ENCODE measurements at regions not wholly inside any gene's neighbourhood (a gene's known extent, or its start where the extent isn't known, plus 50 kb on each side); places are given as distances from the start of the nearest gene placed in this dataset.
"Not testable (repeated sequence)": the region's sequence is repeated elsewhere in the genome, so short reads cannot be mapped to it uniquely, and the experiment has no call there.

DNA sequence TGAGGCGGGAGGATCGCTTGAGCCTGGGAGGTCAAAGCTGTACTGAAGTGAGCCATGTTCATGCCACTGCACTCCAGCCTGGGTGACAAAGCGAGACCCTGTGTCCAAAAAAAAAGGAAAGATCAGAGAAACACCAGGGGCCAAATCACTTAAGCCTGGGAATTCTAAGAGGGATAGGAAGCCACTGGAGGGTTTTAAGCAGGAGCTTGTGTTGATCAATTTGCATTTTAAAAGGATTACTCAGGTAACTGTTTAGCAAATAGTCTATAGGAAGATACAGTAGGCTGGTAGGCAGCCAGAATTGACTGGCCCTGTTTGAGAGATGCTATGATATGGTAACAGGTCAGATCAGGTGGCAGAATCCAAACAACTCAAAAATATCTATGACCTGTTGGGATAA, 162.7 kb downstream of the SPTSSA start:
- no peak for DNase-seq

DNA sequence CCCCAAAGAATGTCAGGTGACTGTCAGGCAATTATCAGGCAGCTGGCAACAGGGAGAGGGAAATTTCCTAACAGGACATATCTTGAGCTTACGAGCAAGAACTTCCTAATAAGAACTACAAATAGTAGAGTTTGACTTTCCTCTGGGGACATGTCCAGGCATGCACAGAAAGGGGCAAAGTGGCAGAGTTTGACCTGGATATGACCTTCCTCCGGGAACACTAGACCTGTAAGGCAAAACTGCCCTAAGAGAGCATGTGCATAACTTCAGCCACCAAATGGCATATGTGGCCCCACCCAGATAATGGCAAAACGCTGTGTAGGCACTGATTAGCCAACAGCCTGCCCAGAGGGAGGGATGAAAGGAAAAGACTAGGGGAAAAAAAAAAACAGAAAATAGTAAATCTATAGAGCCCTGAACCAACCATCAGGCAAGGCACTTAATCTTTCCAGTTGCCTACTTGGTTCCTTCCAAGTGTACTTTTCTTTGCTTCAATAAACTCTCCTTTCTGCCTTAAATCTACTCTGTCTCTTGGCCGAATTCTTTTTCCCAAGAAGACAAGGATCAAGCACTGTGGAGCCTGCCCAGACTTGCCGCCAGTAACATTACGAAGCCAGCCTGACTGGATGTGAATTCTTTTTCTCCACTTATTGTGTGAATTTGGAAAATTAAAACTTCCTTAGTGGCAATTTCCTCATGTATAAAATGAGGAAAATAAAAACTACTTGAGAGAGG, 164.1 kb downstream of the SPTSSA start:
- DNase-seq, result no peak

DNA sequence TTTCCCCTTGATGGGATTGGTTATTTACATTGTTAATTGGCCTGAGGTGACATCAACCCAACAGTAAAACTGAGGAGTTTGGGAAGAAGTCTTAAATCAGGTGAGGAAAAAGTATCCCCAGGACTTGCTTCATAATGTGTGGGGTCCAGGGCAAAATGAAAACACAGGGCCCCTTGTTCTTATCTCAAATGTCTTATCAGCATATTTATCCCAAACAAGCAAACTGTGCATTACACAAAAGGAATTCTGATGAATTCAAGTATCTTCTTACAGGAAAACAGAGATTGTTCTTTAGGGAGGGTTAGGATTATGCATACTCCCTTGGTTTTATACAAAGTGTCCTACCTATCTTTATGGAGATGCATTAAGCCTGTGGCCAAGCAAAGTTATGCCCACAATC, 178.4 kb downstream of the SPTSSA start:
- no peak for DNase-seq

DNA sequence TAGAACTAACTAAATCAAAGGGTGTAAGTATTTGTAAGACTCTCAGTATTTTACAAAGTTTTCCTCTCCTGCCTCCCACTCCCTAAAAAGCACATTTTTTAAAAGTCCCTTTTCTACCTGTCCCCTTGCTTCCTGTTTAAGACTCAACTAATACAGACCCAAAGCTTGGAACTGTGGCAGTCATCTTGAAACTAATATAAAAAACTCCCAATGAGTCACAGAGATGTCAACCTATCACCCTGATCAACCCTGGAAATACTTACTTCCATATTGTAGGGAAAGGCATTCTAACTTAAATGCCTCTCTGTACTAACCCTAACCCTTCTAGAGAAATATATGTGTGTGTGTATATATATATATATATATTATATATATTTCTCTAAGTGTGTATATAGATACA, 184.8 kb downstream of the SPTSSA start:
- DNase-seq, result no peak

DNA sequence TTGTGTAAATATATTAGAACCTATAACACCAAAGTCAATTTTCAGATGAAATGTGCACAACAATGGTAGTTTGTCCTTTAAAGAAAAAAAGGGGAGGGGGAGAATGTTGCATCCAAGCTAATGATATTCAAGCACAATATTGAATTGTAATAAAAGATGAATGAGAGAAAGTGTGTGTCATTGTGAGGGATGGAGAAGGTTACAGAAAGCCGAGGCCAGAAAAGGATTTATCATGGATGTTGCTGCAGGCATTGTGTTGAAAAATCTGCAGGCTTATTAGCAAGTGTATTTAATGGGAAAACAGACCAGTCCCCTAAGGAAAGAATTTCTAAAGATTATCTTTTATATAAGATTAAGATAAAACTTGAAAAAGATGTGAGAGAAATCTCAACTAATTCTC, 186.5 kb downstream of the SPTSSA start:
- no peak for DNase-seq

DNA sequence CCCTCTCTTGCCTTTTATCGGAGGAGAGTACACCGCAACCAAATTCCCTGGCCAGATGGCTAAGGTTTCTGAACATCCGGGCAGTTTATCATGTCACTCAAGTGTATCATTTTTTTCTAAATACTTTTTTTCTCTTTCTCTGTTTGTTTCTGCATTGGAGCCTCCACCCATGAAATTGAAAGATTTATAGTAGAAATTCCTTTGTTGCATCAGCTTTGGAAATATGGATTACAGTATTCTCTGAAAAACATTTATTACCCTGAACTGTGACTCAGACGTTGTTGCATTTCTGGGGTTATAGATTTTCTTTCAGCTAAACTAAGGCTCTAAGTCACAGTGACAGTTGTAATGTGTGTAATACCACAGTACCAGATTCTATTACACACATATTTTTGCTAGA, 187.0 kb downstream of the SPTSSA start:
- DNase-seq, result no peak

DNA sequence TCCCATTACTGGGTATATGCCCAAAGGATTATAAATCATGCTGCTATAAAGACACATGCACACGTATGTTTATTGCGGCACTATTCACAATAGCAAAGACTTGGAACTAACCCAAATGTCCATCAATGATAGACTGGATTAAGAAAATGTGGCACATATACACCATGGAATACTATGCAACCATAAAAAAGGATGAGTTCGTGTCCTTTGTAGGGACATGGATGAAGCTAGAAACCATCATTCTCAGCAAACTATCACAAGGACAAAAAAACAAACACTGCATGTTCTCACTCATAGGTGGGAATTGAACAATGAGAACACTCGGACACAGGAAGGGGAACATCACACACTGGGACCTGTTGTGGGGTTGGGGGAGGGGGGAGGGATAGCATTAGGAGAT, 188.3 kb downstream of the SPTSSA start:
- not testable (repeated sequence) for DNase-seq

DNA sequence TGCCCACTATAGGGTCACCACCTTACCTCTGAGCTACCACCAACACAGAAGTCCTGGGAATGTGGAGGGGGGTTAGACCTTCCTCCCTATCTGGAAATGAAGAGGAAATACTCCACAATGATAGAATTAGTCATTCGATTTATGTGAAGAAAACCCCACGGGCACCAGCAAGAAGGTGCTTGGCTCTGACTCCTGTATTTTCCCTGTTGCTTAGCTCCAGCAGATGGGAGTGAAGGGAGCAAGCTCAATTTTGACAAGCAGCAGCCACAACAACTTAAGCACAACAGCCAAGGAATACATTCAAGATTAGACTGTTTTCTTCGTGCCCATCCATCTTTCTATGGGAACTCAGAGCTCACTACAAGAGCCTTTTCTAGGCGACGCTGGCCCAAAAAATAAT, 191.7 kb downstream of the SPTSSA start:
- no peak for DNase-seq

DNA sequence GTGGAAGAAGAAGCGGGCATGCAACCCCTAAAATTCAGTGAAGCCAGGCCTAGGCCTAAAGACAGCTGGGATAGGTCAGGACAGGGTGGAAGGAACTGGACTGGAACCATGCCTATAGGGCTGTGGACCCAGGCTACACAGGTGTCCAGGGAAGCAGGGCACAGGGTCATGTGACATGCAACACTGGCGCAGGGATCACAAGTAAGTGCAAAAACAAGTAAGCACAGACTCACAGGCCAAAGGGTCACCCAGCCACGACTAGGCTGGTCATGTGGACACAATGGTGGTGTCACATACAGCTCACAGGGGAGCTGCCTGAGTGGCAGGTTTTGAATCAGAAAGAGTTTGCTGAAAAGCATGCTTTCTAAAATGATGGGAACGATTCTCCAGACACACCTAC, 195.7 kb downstream of the SPTSSA start:
- DNase-seq, result no peak

DNA sequence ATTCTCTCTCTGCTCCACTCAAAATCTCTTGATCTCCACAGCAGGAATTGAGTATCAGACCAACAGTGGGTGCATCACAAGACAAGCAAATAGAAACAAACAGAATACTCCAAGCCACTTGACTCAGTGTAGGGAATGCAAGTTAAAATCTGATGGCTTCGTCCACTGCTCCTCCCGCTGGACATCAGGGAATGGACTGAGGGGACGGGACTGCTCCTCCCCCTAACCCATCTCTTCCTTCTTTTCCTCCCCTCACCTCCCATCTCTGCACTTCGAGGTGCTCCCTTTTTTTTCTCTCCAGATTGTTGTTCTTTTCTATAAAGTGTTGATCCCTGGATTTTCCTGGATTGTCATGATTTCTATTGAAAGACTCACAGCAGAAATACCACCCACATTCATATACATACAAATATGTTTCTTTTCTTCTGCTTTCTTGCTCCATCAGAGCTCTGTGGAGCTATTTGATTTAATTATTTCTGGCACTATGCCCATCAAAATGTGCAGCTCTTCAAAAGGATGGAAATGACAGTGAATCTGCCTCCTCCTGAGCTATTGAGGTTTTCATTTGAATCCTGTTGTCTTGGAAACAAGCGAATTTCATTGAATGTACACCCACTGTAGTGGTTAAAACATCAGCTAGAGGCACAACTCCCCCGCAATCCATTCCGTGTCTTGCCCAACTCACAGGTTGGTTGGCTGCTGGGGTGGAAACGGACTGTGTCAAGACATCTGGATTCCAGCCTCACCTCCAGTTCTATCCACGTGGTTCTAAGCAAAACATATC, 199.7 kb downstream of the SPTSSA start:
- no peak for DNase-seq

DNA sequence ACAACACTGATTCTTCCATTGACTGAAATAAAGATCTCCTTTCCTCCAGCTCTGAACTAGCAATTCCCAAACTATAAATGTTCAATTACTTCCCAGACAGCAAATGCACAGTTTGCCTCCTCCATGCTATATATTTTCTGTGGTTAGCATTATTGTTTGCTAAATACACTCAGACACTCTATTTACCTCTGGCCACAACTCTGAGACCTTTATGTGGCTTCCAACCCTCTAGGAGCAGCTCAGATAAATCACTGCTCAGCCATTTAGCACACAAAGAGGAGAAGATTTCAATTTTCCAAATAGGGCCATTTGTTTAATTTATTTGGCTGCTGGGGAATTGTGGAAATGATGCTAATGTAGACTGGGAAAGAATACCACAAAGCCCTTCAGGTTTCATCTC, 202.0 kb downstream of the SPTSSA start:
- no peak for DNase-seq

DNA sequence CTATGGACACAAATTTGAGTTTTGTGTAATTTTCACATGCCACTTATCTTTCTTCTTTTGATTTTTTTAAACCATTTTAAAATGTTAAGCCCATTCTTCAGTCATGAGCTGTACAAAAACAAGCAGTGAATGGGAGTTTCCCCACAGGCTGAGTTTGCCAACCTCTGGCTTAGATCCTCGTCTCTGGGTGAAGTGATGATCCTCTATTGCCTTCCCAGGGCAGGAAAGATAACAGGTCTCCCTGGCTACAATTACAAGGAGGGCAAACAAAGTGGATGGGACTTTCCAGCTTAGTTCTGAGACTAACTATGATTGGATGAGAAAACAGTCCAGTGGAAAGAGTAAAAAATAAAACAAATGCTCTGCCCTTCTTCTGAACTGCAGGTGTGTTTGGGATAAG, 203.7 kb downstream of the SPTSSA start:
- no peak for DNase-seq

DNA sequence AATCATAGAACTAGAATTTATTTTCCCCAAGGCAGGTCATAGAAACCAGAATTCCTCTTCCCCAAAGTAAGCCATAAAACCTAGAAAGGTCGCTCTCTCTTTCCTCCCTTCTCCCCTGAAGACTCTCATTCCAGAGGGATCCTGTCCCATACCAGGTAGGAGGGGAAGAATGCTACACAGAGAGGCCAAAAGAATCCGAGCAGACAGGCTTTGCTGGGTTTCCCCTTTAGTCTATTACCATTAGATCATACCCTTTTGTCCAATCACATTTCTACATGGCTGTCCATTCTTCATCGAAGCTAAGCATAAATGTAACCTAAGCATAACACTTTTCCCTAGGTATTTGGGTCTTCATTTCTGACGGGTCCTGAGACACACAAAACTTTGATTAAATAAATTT, 204.5 kb downstream of the SPTSSA start:
- no peak for DNase-seq

DNA sequence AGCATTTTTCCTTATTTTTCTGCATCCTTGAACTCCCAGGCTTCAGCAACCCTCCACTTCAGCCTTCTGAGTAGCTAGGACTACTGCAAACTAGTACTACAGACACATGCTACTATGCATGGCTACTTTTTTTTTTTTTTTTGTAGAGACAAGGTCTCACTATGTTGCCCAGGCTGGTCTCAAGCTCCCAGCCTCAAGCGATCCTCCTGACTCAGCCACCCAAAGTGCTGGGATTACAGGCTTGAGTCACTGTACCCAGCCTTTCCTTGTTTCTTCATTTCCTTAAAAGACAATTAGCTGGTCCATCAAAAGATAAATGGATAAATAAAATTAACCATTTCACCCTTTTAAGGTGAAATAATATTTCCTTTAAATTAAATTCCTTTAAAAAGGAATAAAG, 205.8 kb downstream of the SPTSSA start:
- DNase-seq, result no peak

DNA sequence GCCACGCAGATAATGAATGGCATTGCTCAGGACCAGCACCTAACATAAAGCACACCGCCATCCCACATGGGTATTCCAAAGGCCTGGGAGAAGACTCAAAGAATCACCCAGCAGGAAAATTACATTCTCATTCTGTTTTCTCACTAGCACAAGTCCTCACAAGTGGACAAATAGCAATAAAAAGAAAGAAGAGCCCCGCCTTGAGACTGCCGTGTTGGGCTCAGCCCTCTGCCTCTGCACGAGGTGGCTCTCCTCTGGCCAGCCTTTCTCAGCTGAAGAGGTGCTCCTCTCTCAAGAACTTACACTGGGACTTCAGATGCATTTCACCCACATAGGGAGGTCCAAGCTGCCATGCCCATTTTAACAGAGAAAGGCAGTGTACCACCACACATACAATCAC, 207.5 kb downstream of the SPTSSA start:
- DNase-seq, result no peak

DNA sequence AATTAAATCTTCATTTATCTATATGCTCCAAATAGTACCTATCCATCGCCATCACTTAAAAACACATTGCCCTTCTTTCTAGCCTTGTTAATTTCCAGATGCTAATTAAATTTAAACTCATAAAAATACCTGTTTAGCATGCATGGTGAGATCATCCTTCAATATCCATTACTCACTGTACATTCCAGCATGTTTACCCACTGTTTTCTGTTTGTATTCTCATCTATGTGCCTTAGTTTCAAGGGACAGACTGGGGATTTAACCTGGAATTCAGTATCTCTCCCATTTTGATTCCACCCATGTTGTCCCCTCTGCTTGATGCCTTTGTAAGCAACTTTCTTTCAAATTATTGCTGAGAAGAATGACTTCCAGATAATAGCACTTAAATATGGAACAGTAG, 208.0 kb downstream of the SPTSSA start:
- no peak for DNase-seq

DNA sequence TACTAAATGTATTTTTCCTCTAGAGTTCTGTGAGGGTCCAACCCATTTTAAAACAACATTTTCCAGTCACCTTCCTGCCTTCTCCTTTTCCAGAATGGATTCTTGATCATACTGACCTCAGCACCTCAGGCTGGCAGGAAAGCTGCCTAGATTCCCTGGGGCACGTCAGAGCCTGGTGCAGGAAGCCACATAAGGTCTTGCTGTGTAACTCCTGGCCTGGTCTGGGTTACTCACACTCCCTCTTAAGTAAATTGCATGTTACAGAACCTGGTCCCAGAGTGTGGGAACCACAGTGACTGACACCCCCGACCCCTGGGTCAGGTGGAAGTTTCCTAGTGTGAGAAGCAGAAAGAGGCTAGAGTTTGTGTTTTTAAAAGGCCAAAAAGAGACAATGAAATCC, 209.8 kb downstream of the SPTSSA start:
- no peak for DNase-seq

DNA sequence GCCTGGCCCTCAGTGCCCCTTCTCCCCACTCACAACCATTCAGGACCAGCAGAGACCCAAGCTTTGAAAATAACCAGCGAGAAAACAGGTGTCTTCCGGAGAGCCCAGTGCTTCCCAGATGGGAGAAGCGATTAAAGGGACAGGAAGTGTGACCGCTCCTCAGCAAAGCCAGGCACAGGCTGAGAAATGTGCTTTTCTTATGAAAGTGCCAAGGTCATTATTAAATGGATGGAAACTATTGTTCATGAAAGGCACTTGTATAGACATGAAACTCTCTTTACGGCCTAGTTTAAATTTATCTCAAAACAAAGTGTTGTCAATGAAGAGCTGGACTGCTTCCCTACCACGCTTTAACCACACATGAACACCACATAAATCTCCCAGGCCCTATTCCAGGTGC, 210.4 kb downstream of the SPTSSA start:
- DNase-seq, result no peak

DNA sequence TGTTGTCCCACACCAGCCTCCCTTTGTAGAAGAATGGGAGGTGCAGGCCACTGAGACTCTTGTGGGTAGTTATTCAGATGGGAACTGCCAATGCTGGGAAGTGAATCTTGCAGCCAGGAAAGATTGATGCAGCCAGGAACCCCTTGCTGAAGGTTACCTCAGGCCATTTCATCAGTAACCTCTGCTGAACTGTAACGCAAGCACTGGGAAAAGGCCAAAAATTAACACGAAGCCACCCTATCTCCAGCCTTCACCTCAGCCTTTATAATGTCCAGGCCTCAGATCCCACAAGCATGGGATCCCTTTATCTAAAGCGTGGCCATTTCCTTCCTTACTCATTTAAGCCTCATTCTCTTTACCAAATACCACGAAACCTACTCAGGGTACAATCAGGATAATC, 211.1 kb downstream of the SPTSSA start:
- no peak for DNase-seq

DNA sequence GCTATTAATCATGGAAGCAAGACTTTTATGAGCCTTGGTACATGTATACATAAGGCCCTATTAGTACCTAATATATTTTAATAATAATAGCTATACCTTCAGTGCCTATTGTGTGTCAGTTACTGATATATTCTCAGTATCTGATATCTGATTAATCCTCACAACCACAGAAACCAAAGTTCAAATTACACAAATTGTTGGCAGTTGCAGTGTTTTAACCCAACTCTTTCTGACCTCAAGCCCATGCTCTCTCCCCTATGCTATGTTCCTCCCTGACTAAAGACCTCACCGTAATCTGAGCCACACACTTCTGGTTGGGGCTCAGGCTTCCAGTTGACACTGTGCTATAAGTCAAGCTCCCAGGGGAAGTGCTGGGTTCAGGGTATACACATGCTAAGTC, 214.4 kb downstream of the SPTSSA start:
- DNase-seq, result no peak

DNA sequence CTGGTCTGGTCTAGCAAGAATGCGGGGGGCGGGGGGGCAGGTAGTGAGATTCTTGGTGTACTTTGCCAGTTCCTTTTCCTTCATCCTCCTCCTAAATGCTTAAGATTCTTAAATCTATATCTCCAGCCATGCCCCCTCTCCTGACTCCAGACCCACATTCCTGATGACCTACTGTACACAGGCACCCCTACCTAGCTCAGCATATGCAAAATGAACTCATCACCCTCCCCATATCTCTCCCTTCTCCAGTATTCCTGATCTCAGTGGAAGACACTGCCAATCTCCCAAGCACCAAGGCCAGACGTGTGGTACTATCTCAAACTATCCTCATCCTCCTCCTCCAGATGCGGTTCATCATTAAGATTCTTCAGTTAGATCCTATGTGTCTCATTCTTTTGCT, 215.8 kb downstream of the SPTSSA start:
- no peak for DNase-seq

DNA sequence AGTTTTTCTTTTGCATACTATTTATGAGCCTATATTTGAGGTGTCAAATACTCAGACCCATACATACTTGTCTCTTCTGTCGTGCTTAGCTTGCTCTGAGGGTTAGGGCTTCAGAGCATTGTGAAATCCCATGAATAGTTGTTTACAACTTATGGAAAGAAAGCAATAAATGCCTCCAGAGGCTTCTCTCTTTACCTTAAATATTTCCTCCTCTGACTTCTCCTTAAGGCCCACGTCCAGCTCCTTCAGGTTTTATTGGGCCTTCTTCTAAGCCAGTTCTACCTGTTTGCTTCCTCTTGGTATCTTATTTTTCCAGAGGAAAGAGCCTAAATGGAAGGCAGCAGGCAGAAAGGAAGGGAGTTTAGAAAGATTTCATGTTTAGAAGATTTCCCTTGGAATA, 218.6 kb downstream of the SPTSSA start:
- no peak for DNase-seq

DNA sequence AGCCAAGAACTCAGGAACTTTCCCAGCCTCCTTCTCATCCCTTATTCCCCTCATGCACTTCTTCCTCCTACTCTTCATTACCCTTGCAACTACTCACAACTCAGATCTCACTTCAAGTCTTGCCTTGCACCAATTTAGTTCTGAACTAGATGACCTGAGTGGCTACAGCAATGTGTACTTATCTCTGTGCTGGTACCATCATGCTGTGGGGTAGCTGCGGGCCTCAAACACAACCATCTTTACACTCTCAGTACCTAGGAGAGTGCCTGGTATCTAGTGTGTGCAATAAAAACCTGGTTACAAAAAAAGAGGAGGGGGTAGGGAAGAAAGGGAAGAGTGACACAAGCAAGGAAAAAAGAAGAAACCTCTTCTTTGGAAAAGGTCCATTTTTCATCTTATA, 219.0 kb downstream of the SPTSSA start:
- no peak for DNase-seq

DNA sequence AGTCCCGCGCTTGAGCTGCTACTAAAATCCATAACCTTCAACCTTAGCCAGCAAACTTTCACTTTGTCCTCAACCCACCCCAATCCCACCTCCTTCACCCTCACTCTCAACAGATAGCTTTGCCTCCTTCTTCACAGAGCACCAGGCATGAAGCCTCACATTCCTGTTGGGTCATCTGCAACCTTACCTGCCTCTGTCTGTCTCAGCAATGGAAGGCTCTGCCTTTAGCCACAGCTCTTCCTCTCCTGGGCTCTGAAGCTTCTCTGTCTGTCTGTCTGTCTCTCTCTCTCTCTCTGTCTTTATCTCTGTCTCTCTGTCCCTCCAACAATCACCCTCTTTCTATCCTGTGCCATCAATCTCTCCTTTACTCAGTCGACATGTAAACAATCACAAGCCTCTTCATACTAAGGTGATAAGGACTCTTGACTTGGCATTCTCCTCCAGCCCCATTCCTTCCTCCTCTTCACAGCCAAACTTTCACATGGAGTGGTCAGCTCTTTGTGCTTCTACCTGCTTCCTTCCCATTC, 220.8 kb downstream of the SPTSSA start:
- DNase-seq, result no peak

DNA sequence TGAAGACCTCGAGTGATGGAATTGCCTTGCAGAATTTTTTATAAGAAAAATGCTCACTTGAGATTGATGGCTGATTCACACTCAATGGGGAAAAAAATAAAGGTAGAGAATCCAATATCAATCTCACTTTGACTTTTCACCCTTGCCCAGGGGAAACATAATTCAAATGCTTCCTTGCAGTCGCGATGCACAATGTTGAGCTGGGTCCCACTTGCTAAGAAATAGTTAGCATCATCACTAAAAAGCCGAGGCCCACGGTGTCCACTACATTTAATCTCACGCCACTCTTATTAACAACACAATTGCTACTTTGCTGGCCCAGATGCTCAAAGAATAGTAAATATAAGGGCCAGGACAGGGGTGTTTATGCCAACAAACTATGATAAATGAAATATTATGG, 223.4 kb downstream of the SPTSSA start:
- DNase-seq, result no peak
